ENCODE measurements at regions not wholly inside any gene's neighbourhood (a gene's known extent, or its start where the extent isn't known, plus 50 kb on each side); places are given as distances from the start of the nearest gene placed in this dataset.

- Histone ChIP-seq H3K4me1 (replicated peaks) (no peaks in the 10 kb centered on the region), H3K27me3 (replicated peaks; ENCODE audit: insufficient read depth) (no peaks in the 10 kb centered on the region), H3K27ac (no peak overlapping the region), H3K9me3 (no peaks in the 10 kb centered on the region), H3K36me3 (no peaks in the 10 kb centered on the region), H3K4me3 (no peak overlapping the region)
- DNase-seq (ENCODE audit: low spot score) = no peak
- TF ChIP-seq POLR2AphosphoS5 (IDR thresholded peaks at IDR 0.05) = no peak
- TF ChIP-seq POLR2A (IDR thresholded peaks at IDR 0.05) = no peak
- TF ChIP-seq CTCF (IDR thresholded peaks at IDR 0.05) = no peak
- WGBS = 87% methylated on average over 4 of the region's 4 CpGs
- intact Hi-C loops (cut with DNase I) = no loop called here
These were observed 185.8 kb upstream of the GPR26 start for GRCh38 chr10:123480344-123480743.

GRCh38 chr10:123480845-123481244, 185.3 kb upstream of the GPR26 start:
- no peak for TF ChIP-seq POLR2A (IDR thresholded peaks at IDR 0.05)
- TF ChIP-seq POLR2AphosphoS5 (IDR thresholded peaks at IDR 0.05) = no peak
- no peak for TF ChIP-seq CTCF (IDR thresholded peaks at IDR 0.05)
- Histone ChIP-seq H3K27ac (no peak overlapping the region), H3K4me1 (replicated peaks) (no peaks in the 10 kb centered on the region), H3K4me3 (no peak overlapping the region), H3K9me3 (no peaks in the 10 kb centered on the region), H3K27me3 (replicated peaks; ENCODE audit: insufficient read depth) (no peaks in the 10 kb centered on the region), H3K36me3 (no peaks in the 10 kb centered on the region)
- intact Hi-C loops (cut with DNase I) = no loop called here
- no peak for DNase-seq (ENCODE audit: low spot score)
- 89% methylated on average over 9 of the region's 9 CpGs for WGBS

- no peak overlapping the region for H3K27ac ChIP-seq
- no peaks in the 10 kb centered on the region for H3K4me1 ChIP-seq (replicated peaks)
- H3K36me3 ChIP-seq = no peaks in the 10 kb centered on the region
- DNase-seq (ENCODE audit: low spot score) = no peak
- H3K4me3 ChIP-seq = no peak overlapping the region
- TF ChIP-seq POLR2A (IDR thresholded peaks at IDR 0.05) = no peak
- TF ChIP-seq CTCF (IDR thresholded peaks at IDR 0.05) = no peak
- intact Hi-C loops (cut with DNase I) = no loop called here
- H3K27me3 ChIP-seq (replicated peaks; ENCODE audit: insufficient read depth) = no peaks in the 10 kb centered on the region
- 50% methylated on average over 2 of the region's 2 CpGs for WGBS
- no peaks in the 10 kb centered on the region for H3K9me3 ChIP-seq
These were observed 181.4 kb upstream of the GPR26 start for GRCh38 chr10:123484722-123485121.

GRCh38 chr10:123485341-123485960, 180.7 kb upstream of the GPR26 start:
- Histone ChIP-seq H3K36me3 (no peaks in the 10 kb centered on the region), H3K4me3 (no peak overlapping the region), H3K27me3 (replicated peaks; ENCODE audit: insufficient read depth) (no peaks in the 10 kb centered on the region), H3K27ac (no peak overlapping the region), H3K9me3 (no peaks in the 10 kb centered on the region), H3K4me1 (replicated peaks) (no peaks in the 10 kb centered on the region)
- TF ChIP-seq POLR2AphosphoS5 (IDR thresholded peaks at IDR 0.05) (no peak), POLR2A (IDR thresholded peaks at IDR 0.05) (no peak), CTCF (IDR thresholded peaks at IDR 0.05) (no peak)
- intact Hi-C loops (cut with DNase I) = no loop called here
- WGBS = 72% methylated on average over 7 of the region's 7 CpGs
- DNase-seq (ENCODE audit: low spot score) = no peak

GRCh38 chr10:123488436-123488835, 177.7 kb upstream of the GPR26 start:
- Histone ChIP-seq H3K9me3 (no peaks in the 10 kb centered on the region), H3K27ac (no peak overlapping the region), H3K36me3 (no peaks in the 10 kb centered on the region), H3K27me3 (replicated peaks; ENCODE audit: insufficient read depth) (no peaks in the 10 kb centered on the region), H3K4me1 (replicated peaks) (no peaks in the 10 kb centered on the region), H3K4me3 (no peak overlapping the region)
- intact Hi-C loops (cut with DNase I) = no loop called here
- TF ChIP-seq CTCF (IDR thresholded peaks at IDR 0.05) (no peak), POLR2AphosphoS5 (IDR thresholded peaks at IDR 0.05) (no peak), POLR2A (IDR thresholded peaks at IDR 0.05) (no peak)
- no peak for DNase-seq (ENCODE audit: low spot score)
- WGBS = 83% methylated on average over 4 of the region's 4 CpGs
